HEK293 (cell line): ENCODE measurements at regions not wholly inside any gene's neighbourhood (a gene's known extent, or its start where the extent isn't known, plus 50 kb on each side); places are given as distances from the start of the nearest gene placed in this dataset.

ENCODE experiments used
- OVOL3 ChIP-seq: fragments of 450-650 bp; formaldehyde crosslinking; IDR thresholded peaks from 2 replicates; pipeline ENCODE4 v1.5.1; 2016; ENCODE audit warnings: missing biosample characterization, missing genetic modification characterization
- SP7 ChIP-seq: fragments of 450-650 bp; formaldehyde crosslinking; IDR thresholded peaks from 2 replicates; pipeline ENCODE4 v1.5.1; 2016; ENCODE audit warnings: missing biosample characterization, missing genetic modification characterization
- ZBTB21 ChIP-seq: fragments of 450-650 bp; formaldehyde crosslinking; IDR thresholded peaks from 2 replicates; pipeline ENCODE4 v1.5.1; 2017; ENCODE audit warnings: missing biosample characterization, missing genetic modification characterization
- ZNF16 ChIP-seq: fragments of 450-650 bp; formaldehyde crosslinking; IDR thresholded peaks from 2 replicates; pipeline ENCODE4 v1.5.1; 2016; ENCODE audit warnings: low read depth, missing biosample characterization, missing genetic modification characterization
- ZNF549 ChIP-seq: fragments of 450-650 bp; IDR thresholded peaks from 2 replicates; pipeline ENCODE4 v1.5.1; 2018; ENCODE audit warnings: missing biosample characterization, missing genetic modification characterization, mild to moderate bottlenecking, inconsistent platforms, moderate library complexity
- ZSCAN23 ChIP-seq: fragments of 450-650 bp; formaldehyde crosslinking; IDR thresholded peaks from 2 replicates; pipeline ENCODE4 v1.5.1; 2016; ENCODE audit warnings: missing biosample characterization, missing genetic modification characterization
- ZSCAN30 ChIP-seq: fragments of 450-650 bp; IDR thresholded peaks from 2 replicates; pipeline ENCODE4 v1.5.1; 2018; ENCODE audit warnings: missing biosample characterization, mild to moderate bottlenecking, missing genetic modification characterization, moderate library complexity
- TF ChIP-seq, protein P1 (sequence below): fragments of 450-650 bp; formaldehyde crosslinking; IDR thresholded peaks from 2 replicates; pipeline ENCODE4 v1.5.1; 2016; ENCODE audit warnings: missing biosample characterization, missing genetic modification characterization
- TF ChIP-seq, protein P2 (sequence below): fragments of 450-650 bp; formaldehyde crosslinking; IDR thresholded peaks from 2 replicates; pipeline ENCODE4 v1.5.1; 2016; ENCODE audit warnings: missing biosample characterization, missing genetic modification characterization
- TF ChIP-seq, protein P3 (sequence below): fragments of 450-650 bp; formaldehyde crosslinking; IDR thresholded peaks from 2 replicates; pipeline ENCODE4 v1.5.1; 2016; ENCODE audit warnings: missing biosample characterization, missing genetic modification characterization
- TF ChIP-seq, protein P4 (sequence below): fragments of 450-650 bp; formaldehyde crosslinking; IDR thresholded peaks from 2 replicates; pipeline ENCODE4; 2016; ENCODE audit warnings: missing biosample characterization, missing genetic modification characterization
- TF ChIP-seq, protein P5 (sequence below): fragments of 450-650 bp; formaldehyde crosslinking; IDR thresholded peaks from 2 replicates; pipeline ENCODE4 v1.5.1; 2016; ENCODE audit warnings: missing biosample characterization, missing genetic modification characterization

DNA sequence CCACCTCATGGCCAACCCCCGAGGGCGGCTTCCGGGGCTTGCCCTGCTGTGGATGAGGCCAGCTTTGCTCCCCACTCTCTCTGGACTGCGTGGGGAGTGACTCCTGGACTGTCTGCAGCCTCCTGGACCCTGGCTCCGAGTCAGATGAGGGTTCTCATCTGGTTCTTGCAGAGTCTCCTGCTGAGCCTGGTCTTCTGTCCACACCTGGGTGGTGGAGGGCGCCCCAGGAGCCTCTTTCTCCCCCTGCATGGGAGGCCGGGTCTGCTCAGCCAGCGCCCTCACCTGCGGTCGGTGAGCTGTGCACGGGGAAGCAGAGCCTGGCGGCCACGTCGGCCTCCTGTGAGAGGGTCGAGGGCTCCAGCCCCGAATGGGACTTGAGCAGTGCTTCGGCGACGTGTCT lies 78.3 kb downstream of the RTP5 start:
- TF ChIP-seq ZSCAN23 (no peak), ZNF16 (no peak), SP7 (tag by site-specific recombination) (no peak), ZSCAN30 (tag by site-specific recombination) (no peak), ZNF549 (tag by site-specific recombination) (no peak), ZBTB21 (tag by site-specific recombination) (no peak), OVOL3 (tag by site-specific recombination) (no peak)
- TF ChIP-seq, protein P1, sequence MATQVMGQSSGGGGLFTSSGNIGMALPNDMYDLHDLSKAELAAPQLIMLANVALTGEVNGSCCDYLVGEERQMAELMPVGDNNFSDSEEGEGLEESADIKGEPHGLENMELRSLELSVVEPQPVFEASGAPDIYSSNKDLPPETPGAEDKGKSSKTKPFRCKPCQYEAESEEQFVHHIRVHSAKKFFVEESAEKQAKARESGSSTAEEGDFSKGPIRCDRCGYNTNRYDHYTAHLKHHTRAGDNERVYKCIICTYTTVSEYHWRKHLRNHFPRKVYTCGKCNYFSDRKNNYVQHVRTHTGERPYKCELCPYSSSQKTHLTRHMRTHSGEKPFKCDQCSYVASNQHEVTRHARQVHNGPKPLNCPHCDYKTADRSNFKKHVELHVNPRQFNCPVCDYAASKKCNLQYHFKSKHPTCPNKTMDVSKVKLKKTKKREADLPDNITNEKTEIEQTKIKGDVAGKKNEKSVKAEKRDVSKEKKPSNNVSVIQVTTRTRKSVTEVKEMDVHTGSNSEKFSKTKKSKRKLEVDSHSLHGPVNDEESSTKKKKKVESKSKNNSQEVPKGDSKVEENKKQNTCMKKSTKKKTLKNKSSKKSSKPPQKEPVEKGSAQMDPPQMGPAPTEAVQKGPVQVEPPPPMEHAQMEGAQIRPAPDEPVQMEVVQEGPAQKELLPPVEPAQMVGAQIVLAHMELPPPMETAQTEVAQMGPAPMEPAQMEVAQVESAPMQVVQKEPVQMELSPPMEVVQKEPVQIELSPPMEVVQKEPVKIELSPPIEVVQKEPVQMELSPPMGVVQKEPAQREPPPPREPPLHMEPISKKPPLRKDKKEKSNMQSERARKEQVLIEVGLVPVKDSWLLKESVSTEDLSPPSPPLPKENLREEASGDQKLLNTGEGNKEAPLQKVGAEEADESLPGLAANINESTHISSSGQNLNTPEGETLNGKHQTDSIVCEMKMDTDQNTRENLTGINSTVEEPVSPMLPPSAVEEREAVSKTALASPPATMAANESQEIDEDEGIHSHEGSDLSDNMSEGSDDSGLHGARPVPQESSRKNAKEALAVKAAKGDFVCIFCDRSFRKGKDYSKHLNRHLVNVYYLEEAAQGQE (tag by site-specific recombination), result no peak
- TF ChIP-seq, protein P2, sequence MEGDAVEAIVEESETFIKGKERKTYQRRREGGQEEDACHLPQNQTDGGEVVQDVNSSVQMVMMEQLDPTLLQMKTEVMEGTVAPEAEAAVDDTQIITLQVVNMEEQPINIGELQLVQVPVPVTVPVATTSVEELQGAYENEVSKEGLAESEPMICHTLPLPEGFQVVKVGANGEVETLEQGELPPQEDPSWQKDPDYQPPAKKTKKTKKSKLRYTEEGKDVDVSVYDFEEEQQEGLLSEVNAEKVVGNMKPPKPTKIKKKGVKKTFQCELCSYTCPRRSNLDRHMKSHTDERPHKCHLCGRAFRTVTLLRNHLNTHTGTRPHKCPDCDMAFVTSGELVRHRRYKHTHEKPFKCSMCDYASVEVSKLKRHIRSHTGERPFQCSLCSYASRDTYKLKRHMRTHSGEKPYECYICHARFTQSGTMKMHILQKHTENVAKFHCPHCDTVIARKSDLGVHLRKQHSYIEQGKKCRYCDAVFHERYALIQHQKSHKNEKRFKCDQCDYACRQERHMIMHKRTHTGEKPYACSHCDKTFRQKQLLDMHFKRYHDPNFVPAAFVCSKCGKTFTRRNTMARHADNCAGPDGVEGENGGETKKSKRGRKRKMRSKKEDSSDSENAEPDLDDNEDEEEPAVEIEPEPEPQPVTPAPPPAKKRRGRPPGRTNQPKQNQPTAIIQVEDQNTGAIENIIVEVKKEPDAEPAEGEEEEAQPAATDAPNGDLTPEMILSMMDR (tag by site-specific recombination), result no peak
- TF ChIP-seq, protein P3, sequence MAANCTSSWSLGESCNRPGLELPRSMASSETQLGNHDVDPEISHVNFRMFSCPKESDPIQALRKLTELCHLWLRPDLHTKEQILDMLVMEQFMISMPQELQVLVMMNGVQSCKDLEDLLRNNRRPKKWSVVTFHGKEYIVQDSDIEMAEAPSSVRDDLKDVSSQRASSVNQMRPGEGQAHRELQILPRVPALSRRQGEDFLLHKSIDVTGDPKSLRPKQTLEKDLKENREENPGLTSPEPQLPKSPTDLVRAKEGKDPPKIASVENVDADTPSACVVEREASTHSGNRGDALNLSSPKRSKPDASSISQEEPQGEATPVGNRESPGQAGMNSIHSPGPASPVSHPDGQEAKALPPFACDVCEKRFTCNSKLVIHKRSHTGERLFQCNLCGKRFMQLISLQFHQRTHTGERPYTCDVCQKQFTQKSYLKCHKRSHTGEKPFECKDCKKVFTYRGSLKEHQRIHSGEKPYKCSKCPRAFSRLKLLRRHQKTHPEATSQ, result no peak
- TF ChIP-seq, protein P4, sequence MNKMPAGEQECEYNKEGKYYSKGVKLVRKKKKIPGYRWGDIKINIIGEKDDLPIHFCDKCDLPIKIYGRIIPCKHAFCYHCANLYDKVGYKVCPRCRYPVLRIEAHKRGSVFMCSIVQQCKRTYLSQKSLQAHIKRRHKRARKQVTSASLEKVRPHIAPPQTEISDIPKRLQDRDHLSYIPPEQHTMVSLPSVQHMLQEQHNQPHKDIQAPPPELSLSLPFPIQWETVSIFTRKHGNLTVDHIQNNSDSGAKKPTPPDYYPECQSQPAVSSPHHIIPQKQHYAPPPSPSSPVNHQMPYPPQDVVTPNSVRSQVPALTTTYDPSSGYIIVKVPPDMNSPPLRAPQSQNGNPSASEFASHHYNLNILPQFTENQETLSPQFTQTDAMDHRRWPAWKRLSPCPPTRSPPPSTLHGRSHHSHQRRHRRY, result no peak
- TF ChIP-seq, protein P5, sequence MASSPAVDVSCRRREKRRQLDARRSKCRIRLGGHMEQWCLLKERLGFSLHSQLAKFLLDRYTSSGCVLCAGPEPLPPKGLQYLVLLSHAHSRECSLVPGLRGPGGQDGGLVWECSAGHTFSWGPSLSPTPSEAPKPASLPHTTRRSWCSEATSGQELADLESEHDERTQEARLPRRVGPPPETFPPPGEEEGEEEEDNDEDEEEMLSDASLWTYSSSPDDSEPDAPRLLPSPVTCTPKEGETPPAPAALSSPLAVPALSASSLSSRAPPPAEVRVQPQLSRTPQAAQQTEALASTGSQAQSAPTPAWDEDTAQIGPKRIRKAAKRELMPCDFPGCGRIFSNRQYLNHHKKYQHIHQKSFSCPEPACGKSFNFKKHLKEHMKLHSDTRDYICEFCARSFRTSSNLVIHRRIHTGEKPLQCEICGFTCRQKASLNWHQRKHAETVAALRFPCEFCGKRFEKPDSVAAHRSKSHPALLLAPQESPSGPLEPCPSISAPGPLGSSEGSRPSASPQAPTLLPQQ (tag by site-specific recombination), result no peak
